ENCODE measurements at regions not wholly inside any gene's neighbourhood (a gene's known extent, or its start where the extent isn't known, plus 50 kb on each side); places are given as distances from the start of the nearest gene placed in this dataset.

- intact Hi-C loops (cut with micrococcal nuclease; ENCODE audit: unreplicated experiment) (no loop called here), in situ Hi-C loops (cut with HindIII; ENCODE audit: low pct_unique_long_range_greater_than_20kb, low sequenced_read_pairs) (no loop called here)
- H3K4me3 ChIP-seq (ENCODE audit: low read depth in 2 of 2, low read length in 2 of 2): no peak overlapping the region
- BruUV-seq (replicated peaks): no TSS peak
- no peak for ATAC-seq
- no peaks in the 10 kb centered on the region for H3K36me3 ChIP-seq (ENCODE audit: control insufficient read depth, insufficient read depth, low read length)
- H3K27ac ChIP-seq (ENCODE audit: low read length): no peak overlapping the region
- no peak for TF ChIP-seq POLR2AphosphoS5 (IDR thresholded peaks at IDR 0.05; ENCODE audit: low read depth, low read length)
- TF ChIP-seq TCF7L2 (IDR thresholded peaks at IDR 0.05; ENCODE audit: low read depth, low read length): no peak
- TF ChIP-seq REST (IDR thresholded peaks at IDR 0.05; ENCODE audit: insufficient read depth in 1 of 2, low read depth in 2 of 2, low read length in 1 of 2): no peak
- TF ChIP-seq SIN3A (IDR thresholded peaks at IDR 0.05; ENCODE audit: borderline replicate concordance, insufficient read depth, low read depth, low read length): no peak
- no peak for TF ChIP-seq CTCF (IDR thresholded peaks at IDR 0.05)
- CTCF ChIA-PET: no interaction called here
- DNase-seq (ENCODE audit: low read depth, low spot score): no peak
- H3K27me3 ChIP-seq (ENCODE audit: control insufficient read depth, insufficient read depth, low read length): no peaks in the 10 kb centered on the region
- H3K9me3 ChIP-seq (ENCODE audit: control insufficient read depth, insufficient read depth, low read depth, low read length): no peaks in the 10 kb centered on the region
- H3K4me1 ChIP-seq (ENCODE audit: control insufficient read depth, insufficient read depth, low read length): no peaks in the 10 kb centered on the region
- POLR2A ChIA-PET: no interaction called here
Measured at GRCh38 chr14:81936902-81937301, 403.2 kb upstream of the SEL1L start.

- ATAC-seq: no peak
- BruUV-seq (replicated peaks): no TSS peak
- CTCF ChIA-PET: no interaction called here
Measured at GRCh38 chr14:81938341-81938740, 404.7 kb upstream of the SEL1L start.

More at GRCh38 chr14:81938341-81938740, 404.7 kb upstream of the SEL1L start:
- POLR2A ChIA-PET: no interaction called here
- intact Hi-C loops (cut with micrococcal nuclease; ENCODE audit: unreplicated experiment) (no loop called here), in situ Hi-C loops (cut with HindIII; ENCODE audit: low pct_unique_long_range_greater_than_20kb, low sequenced_read_pairs) (no loop called here)
- H3K9me3 ChIP-seq (ENCODE audit: control insufficient read depth, insufficient read depth, low read depth, low read length): no peaks in the 10 kb centered on the region
- no peak overlapping the region for H3K4me3 ChIP-seq (ENCODE audit: low read depth in 2 of 2, low read length in 2 of 2)
- H3K27ac ChIP-seq (ENCODE audit: low read length): no peak overlapping the region
- no peak for TF ChIP-seq CTCF (IDR thresholded peaks at IDR 0.05)
- TF ChIP-seq POLR2AphosphoS5 (IDR thresholded peaks at IDR 0.05; ENCODE audit: low read depth, low read length): no peak
- TF ChIP-seq SIN3A (IDR thresholded peaks at IDR 0.05; ENCODE audit: borderline replicate concordance, insufficient read depth, low read depth, low read length): no peak
- TF ChIP-seq TCF7L2 (IDR thresholded peaks at IDR 0.05; ENCODE audit: low read depth, low read length): no peak
- no peak for TF ChIP-seq REST (IDR thresholded peaks at IDR 0.05; ENCODE audit: insufficient read depth in 1 of 2, low read depth in 2 of 2, low read length in 1 of 2)
- DNase-seq (ENCODE audit: low read depth, low spot score): no peak
- no peaks in the 10 kb centered on the region for H3K36me3 ChIP-seq (ENCODE audit: control insufficient read depth, insufficient read depth, low read length)
- H3K4me1 ChIP-seq (ENCODE audit: control insufficient read depth, insufficient read depth, low read length): no peaks in the 10 kb centered on the region
- no peaks in the 10 kb centered on the region for H3K27me3 ChIP-seq (ENCODE audit: control insufficient read depth, insufficient read depth, low read length)
